ENCODE measurements at regions not wholly inside any gene's neighbourhood (a gene's known extent, or its start where the extent isn't known, plus 50 kb on each side); places are given as distances from the start of the nearest gene placed in this dataset.

- DNase-seq (ENCODE audit: low read depth, low spot score) = no peak
- H3K9me1 ChIP-seq (replicated peaks; ENCODE audit: control insufficient read depth, extremely low read depth, insufficient read depth, low read length) = no peaks in the 10 kb centered on the region
- no peak overlapping the region for H3K27ac ChIP-seq (ENCODE audit: insufficient read depth, low read depth, low read length)
- no peak overlapping the region for H3K9ac ChIP-seq (replicated peaks; ENCODE audit: extremely low read depth, insufficient read depth, low read length)
- no peak overlapping the region for H3K4me2 ChIP-seq (ENCODE audit: insufficient read depth, low read length)
- no peak for FAIRE-seq
- dilution Hi-C loops (cut with MboI; ENCODE audit: extremely low pct_ligation_motif_present, low sequenced_read_pairs) = no loop called here
- no peak overlapping the region for H2AFZ ChIP-seq (ENCODE audit: low read depth, low read length)
- H3K27me3 ChIP-seq (ENCODE audit: control insufficient read depth in 2 of 2, insufficient read depth in 2 of 2, low read length in 2 of 2) = no peaks in the 10 kb centered on the region
- ChIA-PET POLR2A (no interaction called here), CTCF (interaction anchor here (4.9 kb wide), 1 partner anchor 220 kb away, joined by 79 read pairs; no protein-coding TSS in a partner anchor)
- no peaks in the 10 kb centered on the region for H3K9me3 ChIP-seq (replicated peaks; ENCODE audit: control insufficient read depth, insufficient read depth, low read length)
- intact Hi-C loops (cut with micrococcal nuclease) = loop anchor here (10.0 kb wide), 1 partner anchor 660 kb away; no protein-coding TSS in a partner anchor
- H3K36me3 ChIP-seq (ENCODE audit: control insufficient read depth in 2 of 2, extremely low read depth in 1 of 2, insufficient read depth in 2 of 2, low read length in 2 of 2) = no peaks in the 10 kb centered on the region
- BruUV-seq (replicated peaks) = no TSS peak
- no peak overlapping the region for H3K4me3 ChIP-seq (replicated peaks in 1 of 3; ENCODE audit: insufficient read depth in 1 of 3, low read depth in 1 of 3, low read length in 3 of 3)
- no peaks in the 10 kb centered on the region for H4K20me1 ChIP-seq (replicated peaks; ENCODE audit: control insufficient read depth, extremely low read depth, insufficient read depth, low read length)
- no peaks in the 10 kb centered on the region for H3K79me2 ChIP-seq (ENCODE audit: control insufficient read depth, insufficient read depth, low read length)
- no peaks in the 10 kb centered on the region for H3K4me1 ChIP-seq (ENCODE audit: control insufficient read depth, extremely low read depth, insufficient read depth, low read length)
- TF ChIP-seq GATA2 (IDR thresholded peaks at IDR 0.05; ENCODE audit: insufficient read depth, insufficient read length, low read depth, low read length) = no peak
- TF ChIP-seq CTCF (IDR thresholded peaks at IDR 0.05; ENCODE audit: extremely low read depth in 1 of 2, insufficient read depth in 1 of 2, low read depth in 1 of 2, low read length in 2 of 2) = no peak
- no peak for TF ChIP-seq MYC (IDR thresholded peaks at IDR 0.05; ENCODE audit: low read depth, low read length)
- TF ChIP-seq EZH2 (IDR thresholded peaks at IDR 0.05; ENCODE audit: borderline replicate concordance, low read depth, low read length, severe bottlenecking) = no peak
- no peak for TF ChIP-seq POLR2A (IDR thresholded peaks at IDR 0.05; ENCODE audit: low read depth, low read length)
- no peak for TF ChIP-seq MAX (IDR thresholded peaks at IDR 0.05; ENCODE audit: insufficient read depth, insufficient read length)
- no peak for TF ChIP-seq FOS (IDR thresholded peaks at IDR 0.05; ENCODE audit: borderline replicate concordance, insufficient read depth, low read length)
These were observed 62.8 kb downstream of the TBXT start for GRCh38 chr6:166104872-166105271.

Data from endothelial cell of umbilical vein (primary cell).